GM12865 (cell line): ENCODE measurements at regions not wholly inside any gene's neighbourhood (a gene's known extent, or its start where the extent isn't known, plus 50 kb on each side); places are given as distances from the start of the nearest gene placed in this dataset.

ENCODE experiments used
- DNase-seq: peaks from one replicate; pipeline ENCODE4 v3.0.0; 2010; ENCODE audit warnings: low read depth
- H3K4me3 ChIP-seq: 2 replicates; pipeline ENCODE4 v1.5.1; 2011; ENCODE audit warnings: mild to moderate bottlenecking, low read depth, low read length, control low read depth
- CTCF ChIP-seq: IDR thresholded peaks from 2 replicates; pipeline ENCODE4 v1.5.1; 2011; ENCODE audit warnings: low read length, control low read depth, low read depth, inconsistent platforms; ENCODE audit not compliant: insufficient read depth; ENCODE audit errors: missing control alignments

- no peak overlapping the region for H3K4me3 ChIP-seq
- TF ChIP-seq CTCF: no peak
- DNase-seq: no peak
Observed at GRCh38 chr16:25426829-25427228, 169.2 kb upstream of the ZKSCAN2 start.

GRCh38 chr16:25419681-25420080, 162.0 kb upstream of the ZKSCAN2 start:
- H3K4me3 ChIP-seq: no peak overlapping the region
- TF ChIP-seq CTCF: no peak
- DNase-seq: no peak

- no peak for DNase-seq
- no peak for TF ChIP-seq CTCF
- no peak overlapping the region for H3K4me3 ChIP-seq
Observed at GRCh38 chr16:25419153-25419552, 161.5 kb upstream of the ZKSCAN2 start.

- DNase-seq: no peak
- no peak for TF ChIP-seq CTCF
- H3K4me3 ChIP-seq: no peak overlapping the region
Observed at GRCh38 chr16:25416002-25416401, 158.4 kb upstream of the ZKSCAN2 start.

- no peak overlapping the region for H3K4me3 ChIP-seq
- TF ChIP-seq CTCF: no peak
- no peak for DNase-seq
Observed at GRCh38 chr16:25413975-25414374, 156.3 kb upstream of the ZKSCAN2 start.

GRCh38 chr16:25413133-25413532, 155.5 kb upstream of the ZKSCAN2 start:
- no peak overlapping the region for H3K4me3 ChIP-seq
- TF ChIP-seq CTCF: no peak
- DNase-seq: no peak

GRCh38 chr16:25411396-25412081, 153.9 kb upstream of the ZKSCAN2 start:
- H3K4me3 ChIP-seq: no peak overlapping the region
- DNase-seq: no peak
- no peak for TF ChIP-seq CTCF
